ENCODE measurements at regions not wholly inside any gene's neighbourhood (a gene's known extent, or its start where the extent isn't known, plus 50 kb on each side); places are given as distances from the start of the nearest gene placed in this dataset.
A peak's percentile ranks its signal among the peaks of the same experiment; 100 is the strongest.

DNA sequence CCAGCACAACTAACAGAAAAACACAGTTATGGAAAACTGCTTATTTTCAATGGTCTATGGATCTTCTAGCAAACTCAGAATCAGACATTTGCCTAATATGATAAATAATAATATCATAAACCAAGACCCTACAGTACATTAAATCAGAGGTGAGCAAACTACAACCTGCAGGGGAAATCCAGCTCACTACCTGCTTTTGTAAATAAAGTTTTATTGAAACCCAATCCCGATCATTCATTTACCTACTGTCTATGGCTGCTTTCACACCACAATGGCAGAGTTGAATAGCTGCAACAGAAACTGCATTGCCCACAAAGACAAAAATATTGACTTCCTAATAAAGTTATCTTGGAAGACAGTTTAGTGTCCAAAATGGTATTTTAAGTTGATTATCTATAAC is 108.5 kb downstream of the ELAPOR2 start:
- H3K4me1 Mint-ChIP-seq = peaks cover 22% of the 10 kb centered on the region
- H3K9me3 Mint-ChIP-seq (ENCODE audit: insufficient read depth) = no peaks in the 10 kb centered on the region
- Histone ChIP-seq H3K4me3 (ENCODE audit: control extremely low read depth in 1 of 5, extremely low read depth in 1 of 5, insufficient read depth in 1 of 5, low read depth in 2 of 5, low read length in 4 of 5) (no peak overlapping the region), H3K4me2 (replicated peaks; ENCODE audit: low read depth, low read length, poor library complexity, severe bottlenecking) (no peak overlapping the region), H4K20me1 (ENCODE audit: control insufficient read depth, insufficient read depth, low read length, poor library complexity, severe bottlenecking) (no peaks in the 10 kb centered on the region), H3K36me3 (replicated peaks in 1 of 2; ENCODE audit: control extremely low read depth in 1 of 2, control insufficient read depth in 1 of 2, extremely low read depth in 1 of 2, insufficient read depth in 2 of 2, low read length in 1 of 2) (no peaks in the 10 kb centered on the region), H3K79me2 (ENCODE audit: control insufficient read depth, insufficient read depth, low read length) (peaks cover 7% of the 10 kb centered on the region), H3K27me3 (replicated peaks in 1 of 4; ENCODE audit: control extremely low read depth in 1 of 4, control insufficient read depth in 3 of 4, insufficient read depth in 4 of 4, low read length in 3 of 4) (no peaks in the 10 kb centered on the region), H3K4me1 (ENCODE audit: control insufficient read depth in 2 of 2, insufficient read depth in 2 of 2, low read length in 2 of 2) (peaks cover 27 to 30% of the 10 kb centered on the region in 2 donors), H2AFZ (ENCODE audit: insufficient read depth, low read depth, low read length, poor library complexity, severe bottlenecking) (no peak overlapping the region), H3K27ac (ENCODE audit: low read length in 2 of 2) (no peak overlapping the region), H3K9me3 (ENCODE audit: control extremely low read depth in 1 of 3, control insufficient read depth in 2 of 3, insufficient read depth in 1 of 3, low read length in 2 of 3) (peaks cover 0 to 4% (median 0%) of the 10 kb centered on the region in 3 donors), H3K9ac (ENCODE audit: low read length) (no peak overlapping the region)
- intact Hi-C loops (cut with micrococcal nuclease) = no loop called here
- no peak for TF ChIP-seq EZH2 (IDR thresholded peaks at IDR 0.05; ENCODE audit: borderline replicate concordance, insufficient read depth, low read depth, low read length, poor library complexity, severe bottlenecking)
- TF ChIP-seq, protein P1, sequence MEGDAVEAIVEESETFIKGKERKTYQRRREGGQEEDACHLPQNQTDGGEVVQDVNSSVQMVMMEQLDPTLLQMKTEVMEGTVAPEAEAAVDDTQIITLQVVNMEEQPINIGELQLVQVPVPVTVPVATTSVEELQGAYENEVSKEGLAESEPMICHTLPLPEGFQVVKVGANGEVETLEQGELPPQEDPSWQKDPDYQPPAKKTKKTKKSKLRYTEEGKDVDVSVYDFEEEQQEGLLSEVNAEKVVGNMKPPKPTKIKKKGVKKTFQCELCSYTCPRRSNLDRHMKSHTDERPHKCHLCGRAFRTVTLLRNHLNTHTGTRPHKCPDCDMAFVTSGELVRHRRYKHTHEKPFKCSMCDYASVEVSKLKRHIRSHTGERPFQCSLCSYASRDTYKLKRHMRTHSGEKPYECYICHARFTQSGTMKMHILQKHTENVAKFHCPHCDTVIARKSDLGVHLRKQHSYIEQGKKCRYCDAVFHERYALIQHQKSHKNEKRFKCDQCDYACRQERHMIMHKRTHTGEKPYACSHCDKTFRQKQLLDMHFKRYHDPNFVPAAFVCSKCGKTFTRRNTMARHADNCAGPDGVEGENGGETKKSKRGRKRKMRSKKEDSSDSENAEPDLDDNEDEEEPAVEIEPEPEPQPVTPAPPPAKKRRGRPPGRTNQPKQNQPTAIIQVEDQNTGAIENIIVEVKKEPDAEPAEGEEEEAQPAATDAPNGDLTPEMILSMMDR (IDR thresholded peaks at IDR 0.05) = no peak
- H3K27ac Mint-ChIP-seq = no peak overlapping the region
- DNase-seq (no peak), ATAC-seq (ENCODE audit: low read depth) (no peak)
- POLR2A ChIA-PET = no interaction called here
- CTCF ChIA-PET = interaction anchor here (0.7 to 2.8 kb wide), 4 partner anchors 10 to 109 kb away, joined by 3 to 10 read pairs (median 6); partner anchors contain the start of gene ELAPOR2
- H3K4me3 Mint-ChIP-seq = no peak overlapping the region
- H3K27me3 Mint-ChIP-seq = no peaks in the 10 kb centered on the region
- WGBS (ENCODE audit: insufficient coverage) = no CpG with 5 or more reads among the region's 1 CpG

GRCh38 chr7:86950360-86950759 is 109.1 kb downstream of the ELAPOR2 start:
- Histone ChIP-seq H2AFZ (ENCODE audit: insufficient read depth, low read depth, low read length, poor library complexity, severe bottlenecking) (no peak overlapping the region), H3K9ac (ENCODE audit: low read length) (no peak overlapping the region), H3K27ac (ENCODE audit: low read length in 2 of 2) (no peak overlapping the region), H3K79me2 (ENCODE audit: control insufficient read depth, insufficient read depth, low read length) (peaks cover 3% of the 10 kb centered on the region), H3K27me3 (replicated peaks in 1 of 4; ENCODE audit: control extremely low read depth in 1 of 4, control insufficient read depth in 3 of 4, insufficient read depth in 4 of 4, low read length in 3 of 4) (no peaks in the 10 kb centered on the region), H3K4me3 (ENCODE audit: control extremely low read depth in 1 of 5, extremely low read depth in 1 of 5, insufficient read depth in 1 of 5, low read depth in 2 of 5, low read length in 4 of 5) (no peak overlapping the region), H3K36me3 (replicated peaks in 1 of 2; ENCODE audit: control extremely low read depth in 1 of 2, control insufficient read depth in 1 of 2, extremely low read depth in 1 of 2, insufficient read depth in 2 of 2, low read length in 1 of 2) (no peaks in the 10 kb centered on the region), H3K4me2 (replicated peaks; ENCODE audit: low read depth, low read length, poor library complexity, severe bottlenecking) (peak overlapping the region; percentile 56), H4K20me1 (ENCODE audit: control insufficient read depth, insufficient read depth, low read length, poor library complexity, severe bottlenecking) (no peaks in the 10 kb centered on the region), H3K4me1 (ENCODE audit: control insufficient read depth in 2 of 2, insufficient read depth in 2 of 2, low read length in 2 of 2) (peaks cover 27 to 30% of the 10 kb centered on the region in 2 donors), H3K9me3 (ENCODE audit: control extremely low read depth in 1 of 3, control insufficient read depth in 2 of 3, insufficient read depth in 1 of 3, low read length in 2 of 3) (peaks cover 0 to 4% (median 0%) of the 10 kb centered on the region in 3 donors)
- H3K4me1 Mint-ChIP-seq = peaks cover 22% of the 10 kb centered on the region
- intact Hi-C loops (cut with micrococcal nuclease) = no loop called here
- no peak overlapping the region for H3K27ac Mint-ChIP-seq
- 58% methylated on average over 3 of the region's 4 CpGs for WGBS (ENCODE audit: insufficient coverage)
- CTCF ChIA-PET = interaction anchor here (0.7 to 2.8 kb wide), 4 partner anchors 10 to 109 kb away, joined by 3 to 10 read pairs (median 6); partner anchors contain the start of gene ELAPOR2
- TF ChIP-seq, protein P1 (IDR thresholded peaks at IDR 0.05) = no peak
- no peak for TF ChIP-seq EZH2 (IDR thresholded peaks at IDR 0.05; ENCODE audit: borderline replicate concordance, insufficient read depth, low read depth, low read length, poor library complexity, severe bottlenecking)
- no peaks in the 10 kb centered on the region for H3K9me3 Mint-ChIP-seq (ENCODE audit: insufficient read depth)
- DNase-seq (peak; percentile 35), ATAC-seq (ENCODE audit: low read depth) (peak; percentile 26)
- no peaks in the 10 kb centered on the region for H3K27me3 Mint-ChIP-seq
- POLR2A ChIA-PET = no interaction called here
- H3K4me3 Mint-ChIP-seq = no peak overlapping the region
